GM23338 (cell line): ENCODE measurements at regions not wholly inside any gene's neighbourhood (a gene's known extent, or its start where the extent isn't known, plus 50 kb on each side); places are given as distances from the start of the nearest gene placed in this dataset.

Experiments used
- ATAC-seq: fragments of 200-7000 bp; cut with Tn5 transposase; 3 replicates; pipeline ENCODE4 v1.9.1; 2020
- DNase-seq: peaks from one replicate; pipeline ENCODE4 v3.0.0-alpha.2; 2015; ENCODE audit warnings: low spot score
- H2AFZ ChIP-seq: fragments of 200-600 bp; sonication (generic); 2 replicates; pipeline ENCODE4 v1.8.0; 2016; ENCODE audit warnings: antibody characterized with exemption, mild to moderate bottlenecking, moderate library complexity
- H3F3A ChIP-seq: fragments of 200-600 bp; sonication (generic); replicated peaks from 2 replicates; pipeline ENCODE4 v1.8.0; 2017; ENCODE audit warnings: antibody characterized with exemption, mixed run types, low read depth
- H3K27ac ChIP-seq: fragments of 200-600 bp; sonication (generic); 2 replicates; pipeline ENCODE4 v1.6.1; 2016; ENCODE audit warnings: low read depth
- H3K27me3 ChIP-seq: fragments of 200-600 bp; sonication (generic); 2 replicates; pipeline ENCODE4 v1.8.0; 2016; ENCODE audit warnings: mild to moderate bottlenecking, mixed run types, moderate library complexity; ENCODE audit not compliant: insufficient read depth
- H3K36me3 ChIP-seq: fragments of 200-600 bp; sonication (generic); 2 replicates; pipeline ENCODE4 v1.8.0; 2016; ENCODE audit warnings: mild to moderate bottlenecking; ENCODE audit not compliant: insufficient read depth
- H3K4me1 ChIP-seq: fragments of 200-600 bp; sonication (generic); 2 replicates; pipeline ENCODE4 v1.8.0; 2016; ENCODE audit warnings: mild to moderate bottlenecking, moderate library complexity; ENCODE audit not compliant: insufficient read depth
- H3K4me2 ChIP-seq: fragments of 200-600 bp; sonication (generic); 2 replicates; pipeline ENCODE4 v1.7.1; 2017; ENCODE audit warnings: mixed run types
- H3K4me3 ChIP-seq: fragments of 200-600 bp; sonication (generic); 2 replicates; pipeline ENCODE4 v1.6.1; 2016; ENCODE audit warnings: mixed run types
- H3K79me2 ChIP-seq: fragments of 200-600 bp; sonication (generic); replicated peaks from 2 replicates; pipeline ENCODE4 v1.8.0; 2017; ENCODE audit warnings: mild to moderate bottlenecking; ENCODE audit not compliant: insufficient read depth
- H3K9me2 ChIP-seq: fragments of 200-600 bp; sonication (generic); 2 replicates; pipeline ENCODE4 v1.8.0; 2017; ENCODE audit not compliant: insufficient read depth
- H4K20me1 ChIP-seq: fragments of 200-600 bp; sonication (generic); replicated peaks from 2 replicates; pipeline ENCODE4 v1.8.0; 2017; ENCODE audit warnings: mild to moderate bottlenecking; ENCODE audit not compliant: insufficient read depth
- H3K27ac Mint-ChIP-seq: 2 replicates; pipeline ENCODE4 v1.8.0; 2020; ENCODE audit warnings: inconsistent platforms, mild to moderate bottlenecking, moderate library complexity, mixed read lengths
- H3K27me3 Mint-ChIP-seq: 3 replicates; pipeline ENCODE4 v1.8.0; 2022; ENCODE audit warnings: low read depth, mild to moderate bottlenecking, moderate library complexity, mixed read lengths, inconsistent platforms; ENCODE audit not compliant: insufficient read depth, poor library complexity
- H3K36me3 Mint-ChIP-seq: 3 replicates; pipeline ENCODE4 v1.8.0; 2021; ENCODE audit warnings: low read depth, mild to moderate bottlenecking, inconsistent platforms, moderate library complexity, mixed read lengths
- H3K4me1 Mint-ChIP-seq: 3 replicates; pipeline ENCODE4 v1.8.0; 2020; ENCODE audit warnings: mild to moderate bottlenecking, inconsistent platforms, mixed read lengths
- H3K4me3 Mint-ChIP-seq: 3 replicates; pipeline ENCODE4 v1.8.0; 2021; ENCODE audit warnings: moderate library complexity, mild to moderate bottlenecking, inconsistent platforms, mixed read lengths
- H3K9me3 Mint-ChIP-seq: 3 replicates; pipeline ENCODE4 v1.8.0; 2020; ENCODE audit warnings: moderate library complexity, mild to moderate bottlenecking, inconsistent platforms, mixed read lengths
- CREB1 ChIP-seq: fragments of 250-450 bp; sonication (Bioruptor Pico); IDR thresholded peaks from 2 replicates; pipeline ENCODE4 v1.5.0; 2020; ENCODE audit warnings: low read depth, mild to moderate bottlenecking, moderate library complexity
- JUNB ChIP-seq: IDR thresholded peaks from one replicate; pipeline ENCODE4 v1.6.1; 2016; ENCODE audit warnings: antibody characterized with exemption; ENCODE audit not compliant: unreplicated experiment
- POLR2AphosphoS5 ChIP-seq: IDR thresholded peaks from 2 replicates; pipeline ENCODE4 v1.6.1; 2016; ENCODE audit warnings: antibody characterized with exemption, low read depth
- STAT1 ChIP-seq: IDR thresholded peaks from one replicate; pipeline ENCODE4 v1.6.1; 2016; ENCODE audit warnings: antibody characterized with exemption; ENCODE audit not compliant: unreplicated experiment
- TF ChIP-seq, protein P1 (sequence below), 2 experiments: fragments of 200-600 bp in 1 of 2; sonication (generic) in 1 of 2; conservative IDR thresholded peaks; 2 replicates each; pipeline versions ENCODE4 v1.5.1 to v1.6.1; 2016 to 2017; ENCODE audit warnings: antibody characterized with exemption in 2 of 2, low read depth in 2 of 2, mild to moderate bottlenecking in 2 of 2, moderate library complexity in 1 of 2
- TF ChIP-seq, protein P2 (sequence below): IDR thresholded peaks from 2 replicates; pipeline ENCODE4 v1.6.1; 2016; ENCODE audit warnings: antibody characterized with exemption

DNA sequence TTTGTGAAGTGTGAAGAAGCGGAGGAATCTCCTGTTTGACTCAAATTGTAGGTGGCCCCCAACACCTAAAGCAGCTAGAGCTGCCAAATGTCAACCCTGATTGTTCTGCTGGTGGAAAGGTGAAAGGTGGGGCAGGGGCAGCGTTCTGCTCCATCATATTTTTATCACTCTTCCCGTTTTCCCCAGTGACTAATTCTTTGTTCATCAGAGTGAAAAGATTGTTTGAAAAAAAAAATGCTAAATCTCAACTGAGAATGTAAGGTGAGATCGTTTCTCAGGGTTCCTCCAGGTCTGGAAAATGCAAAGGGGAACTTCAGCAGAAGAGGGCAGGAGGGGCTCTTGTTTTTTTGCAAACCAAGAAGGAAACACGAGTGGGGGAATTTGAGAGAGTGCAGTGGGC is 137.7 kb downstream of the MN1 start:
- Histone ChIP-seq H3K27ac (no peak overlapping the region), H3K9me2 (no peaks in the 10 kb centered on the region), H2AFZ (no peak overlapping the region), H3K27me3 (no peaks in the 10 kb centered on the region), H3K4me2 (no peak overlapping the region), H3K79me2 (no peaks in the 10 kb centered on the region), H4K20me1 (no peaks in the 10 kb centered on the region), H3K4me3 (no peak overlapping the region), H3K36me3 (no peaks in the 10 kb centered on the region), H3F3A (0 out of 2 replicates have a peak, but pooled peaks cover 4% of the 10 kb centered on the region), H3K4me1 (peaks cover 6% of the 10 kb centered on the region; the same call in 1 of the 2 replicates)
- Mint-ChIP-seq H3K27me3 (peaks cover 12% of the 10 kb centered on the region), H3K4me3 (no peak overlapping the region), H3K9me3 (peaks cover 13% of the 10 kb centered on the region), H3K36me3 (peaks cover 13% of the 10 kb centered on the region; the same call in 2 of the 3 replicates), H3K4me1 (peaks cover 14% of the 10 kb centered on the region), H3K27ac (no peak overlapping the region)
- DNase-seq = no peak
- ATAC-seq = no peak
- TF ChIP-seq CREB1 = no peak
- no peak for TF ChIP-seq POLR2AphosphoS5

GRCh38 chr22:27666272-27666997 is 135.1 kb downstream of the MN1 start:
- Histone ChIP-seq H3K9me2 (no peaks in the 10 kb centered on the region), H3K4me1 (peaks cover 23% of the 10 kb centered on the region), H3K27ac (no peak overlapping the region), H4K20me1 (no peaks in the 10 kb centered on the region), H3K79me2 (no peaks in the 10 kb centered on the region), H3K36me3 (no peaks in the 10 kb centered on the region), H3K4me2 (no peak overlapping the region), H2AFZ (no peak overlapping the region), H3K4me3 (no peak overlapping the region), H3F3A (peaks cover 21% of the 10 kb centered on the region; the same call in 1 of the 2 replicates), H3K27me3 (no peaks in the 10 kb centered on the region)
- no peak for DNase-seq
- Mint-ChIP-seq H3K27me3 (peaks cover 21% of the 10 kb centered on the region), H3K36me3 (peaks cover 13% of the 10 kb centered on the region; the same call in 2 of the 3 replicates), H3K4me1 (peaks cover 30% of the 10 kb centered on the region), H3K9me3 (peaks cover 13% of the 10 kb centered on the region), H3K4me3 (no peak overlapping the region), H3K27ac (no peak overlapping the region)
- ATAC-seq = no peak
- TF ChIP-seq CREB1 (no peak), JUNB (no peak), STAT1 (no peak)
- TF ChIP-seq, protein P1, sequence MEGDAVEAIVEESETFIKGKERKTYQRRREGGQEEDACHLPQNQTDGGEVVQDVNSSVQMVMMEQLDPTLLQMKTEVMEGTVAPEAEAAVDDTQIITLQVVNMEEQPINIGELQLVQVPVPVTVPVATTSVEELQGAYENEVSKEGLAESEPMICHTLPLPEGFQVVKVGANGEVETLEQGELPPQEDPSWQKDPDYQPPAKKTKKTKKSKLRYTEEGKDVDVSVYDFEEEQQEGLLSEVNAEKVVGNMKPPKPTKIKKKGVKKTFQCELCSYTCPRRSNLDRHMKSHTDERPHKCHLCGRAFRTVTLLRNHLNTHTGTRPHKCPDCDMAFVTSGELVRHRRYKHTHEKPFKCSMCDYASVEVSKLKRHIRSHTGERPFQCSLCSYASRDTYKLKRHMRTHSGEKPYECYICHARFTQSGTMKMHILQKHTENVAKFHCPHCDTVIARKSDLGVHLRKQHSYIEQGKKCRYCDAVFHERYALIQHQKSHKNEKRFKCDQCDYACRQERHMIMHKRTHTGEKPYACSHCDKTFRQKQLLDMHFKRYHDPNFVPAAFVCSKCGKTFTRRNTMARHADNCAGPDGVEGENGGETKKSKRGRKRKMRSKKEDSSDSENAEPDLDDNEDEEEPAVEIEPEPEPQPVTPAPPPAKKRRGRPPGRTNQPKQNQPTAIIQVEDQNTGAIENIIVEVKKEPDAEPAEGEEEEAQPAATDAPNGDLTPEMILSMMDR (conservative IDR thresholded peaks at IDR 0.05; ENCODE audit: low read depth in 2 of 2) = no peak
- TF ChIP-seq, protein P2, sequence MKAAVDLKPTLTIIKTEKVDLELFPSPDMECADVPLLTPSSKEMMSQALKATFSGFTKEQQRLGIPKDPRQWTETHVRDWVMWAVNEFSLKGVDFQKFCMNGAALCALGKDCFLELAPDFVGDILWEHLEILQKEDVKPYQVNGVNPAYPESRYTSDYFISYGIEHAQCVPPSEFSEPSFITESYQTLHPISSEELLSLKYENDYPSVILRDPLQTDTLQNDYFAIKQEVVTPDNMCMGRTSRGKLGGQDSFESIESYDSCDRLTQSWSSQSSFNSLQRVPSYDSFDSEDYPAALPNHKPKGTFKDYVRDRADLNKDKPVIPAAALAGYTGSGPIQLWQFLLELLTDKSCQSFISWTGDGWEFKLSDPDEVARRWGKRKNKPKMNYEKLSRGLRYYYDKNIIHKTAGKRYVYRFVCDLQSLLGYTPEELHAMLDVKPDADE = no peak
